NCI-H748 (cell line): ENCODE measurements at regions not wholly inside any gene's neighbourhood (a gene's known extent, or its start where the extent isn't known, plus 50 kb on each side); places are given as distances from the start of the nearest gene placed in this dataset.

Experiments used
- DNase-seq: peaks from one replicate; lab custom pipeline; 2025; ENCODE audit not compliant: unreplicated experiment; lab: John Stamatoyannopoulos, UW

DNA sequence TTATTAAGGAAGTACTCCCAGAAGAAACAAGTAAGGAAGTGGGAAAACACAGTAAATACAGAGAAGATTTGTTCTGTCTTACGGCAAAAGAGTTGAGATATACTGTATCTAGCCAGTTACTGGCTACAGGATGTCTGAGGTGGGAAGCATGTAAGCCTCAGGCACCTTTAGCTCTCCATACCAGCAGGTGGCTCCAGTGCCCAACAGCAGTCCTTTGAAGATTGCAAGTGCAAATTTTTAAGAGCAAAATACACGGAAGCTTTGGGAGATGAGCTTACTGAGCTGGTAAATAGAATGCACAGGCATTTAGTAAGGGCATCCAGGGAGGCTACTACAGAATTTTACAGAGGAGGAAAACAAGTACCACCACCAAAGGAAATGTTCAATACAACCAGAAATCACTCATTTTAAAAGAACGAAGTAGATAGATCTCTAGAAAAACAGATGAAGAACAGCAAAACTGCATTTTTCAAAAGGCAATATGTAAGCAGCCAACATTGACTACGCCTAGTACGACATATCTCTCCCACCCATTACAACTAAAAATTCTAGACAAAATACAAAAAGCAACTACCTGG, 57.9 kb upstream of the VSTM2B start:
- DNase-seq: peak; percentile 55

DNA sequence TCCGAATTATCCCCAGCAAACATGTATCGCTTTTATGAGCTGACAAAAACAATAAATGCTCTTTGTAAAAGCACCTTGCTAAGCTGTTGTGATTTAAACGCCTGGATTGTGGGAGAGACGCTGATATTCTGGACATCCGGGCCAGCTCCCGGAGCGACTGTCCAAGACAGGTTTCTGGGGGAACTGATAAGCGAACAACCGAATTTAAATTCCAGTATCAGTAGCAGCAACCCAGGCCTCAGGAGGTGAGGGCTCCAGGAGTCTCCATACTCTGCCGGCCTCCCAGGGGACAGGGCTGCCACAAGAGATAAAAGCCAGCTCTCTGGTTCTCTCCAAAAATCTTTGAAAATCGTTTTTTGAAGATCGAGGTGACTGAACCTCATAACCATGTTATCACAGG, 50.3 kb upstream of the VSTM2B start:
- DNase-seq: no peak
